Natural killer cell (primary cell): ENCODE measurements at regions not wholly inside any gene's neighbourhood (a gene's known extent, or its start where the extent isn't known, plus 50 kb on each side); places are given as distances from the start of the nearest gene placed in this dataset.

Source experiments
- ATAC-seq, 3 donors: fragments of 150-1000 bp in 2 of 3; fragments of 200-7000 bp in 1 of 3; cut with Tn5 transposase; 1 replicate in 1 of 3; 2 replicates in 2 of 3; pipeline ENCODE4 v1.10.0; 2021; ENCODE audit warnings: mild to moderate bottlenecking in 2 of 3, moderate library complexity in 2 of 3
- DNase-seq, 2 donors: peaks; one replicate each; pipeline versions ENCODE4 v3.0.0 to v3.0.0-alpha.2; 2013 to 2021; ENCODE audit warnings: mixed read lengths in 1 of 2
- H3K27ac ChIP-seq: one replicate; pipeline ENCODE4 v1.5.1; 2013; ENCODE audit warnings: mild to moderate bottlenecking, low read length
- H3K27me3 ChIP-seq: one replicate; pipeline ENCODE4 v1.6.1; 2013; ENCODE audit warnings: low read length; ENCODE audit not compliant: control insufficient read depth, insufficient read depth
- H3K36me3 ChIP-seq: one replicate; pipeline ENCODE4 v1.6.1; 2013; ENCODE audit warnings: low read length; ENCODE audit not compliant: control insufficient read depth, insufficient read depth
- H3K4me1 ChIP-seq: one replicate; pipeline ENCODE4 v1.6.1; 2013; ENCODE audit warnings: low read length; ENCODE audit not compliant: control insufficient read depth, insufficient read depth
- H3K4me3 ChIP-seq: one replicate; pipeline ENCODE4 v1.5.1; 2013; ENCODE audit warnings: low read length
- H3K9me3 ChIP-seq: one replicate; pipeline ENCODE4 v1.6.1; 2013; ENCODE audit warnings: low read length; ENCODE audit not compliant: control insufficient read depth, insufficient read depth
- H3K27ac Mint-ChIP-seq, 2 donors: one replicate each; pipeline ENCODE4 v1.8.0; 2022; ENCODE audit warnings: mild to moderate bottlenecking in 2 of 2, mixed read lengths in 2 of 2, moderate library complexity in 1 of 2
- H3K27me3 Mint-ChIP-seq, 2 donors: one replicate each; pipeline ENCODE4 v1.8.0; 2022; ENCODE audit warnings: low read depth in 2 of 2, mixed read lengths in 2 of 2
- H3K36me3 Mint-ChIP-seq: one replicate; pipeline ENCODE4 v1.8.0; 2022; ENCODE audit warnings: mixed read lengths
- H3K4me1 Mint-ChIP-seq, 2 donors: one replicate each; pipeline ENCODE4 v1.8.0; 2022; ENCODE audit warnings: mixed read lengths in 2 of 2
- H3K4me3 Mint-ChIP-seq: one replicate; pipeline ENCODE4 v1.8.0; 2022; ENCODE audit warnings: mild to moderate bottlenecking, moderate library complexity, mixed read lengths
- H3K9me3 Mint-ChIP-seq, 2 donors: one replicate each; pipeline ENCODE4 v1.8.0; 2022; ENCODE audit warnings: mixed read lengths in 2 of 2
- CTCF ChIP-seq: fragments of 200-600 bp; IDR thresholded peaks from one replicate; pipeline ENCODE4 v1.8.0; 2022; ENCODE audit warnings: antibody characterized with exemption
- WGBS: methylation state at CpG from one replicate; pipeline ENCODE4 v1.1.7; 2013; ENCODE audit warnings: missing lambda C conversion rate; ENCODE audit not compliant: insufficient coverage; 5-methylcytosine and 5-hydroxymethylcytosine counted together
- intact Hi-C: fragments of 100-400 bp; cut with micrococcal nuclease; formaldehyde crosslinking; loops from one replicate; pipeline ENCODE4 v1.14.2; 2022

- Histone ChIP-seq H3K4me1 (no peaks in the 10 kb centered on the region), H3K27ac (no peak overlapping the region), H3K9me3 (no peaks in the 10 kb centered on the region), H3K4me3 (no peak overlapping the region), H3K36me3 (no peaks in the 10 kb centered on the region), H3K27me3 (no peaks in the 10 kb centered on the region)
- DNase-seq (no peak), ATAC-seq (no peak)
- H3K36me3 Mint-ChIP-seq, result no peaks in the 10 kb centered on the region
- H3K9me3 Mint-ChIP-seq, result peaks cover 2 to 5% of the 10 kb centered on the region in 2 donors
- intact Hi-C loops, result no loop called here
- no peak overlapping the region for H3K27ac Mint-ChIP-seq
- H3K4me3 Mint-ChIP-seq, result no peak overlapping the region
- WGBS, result 43% methylated on average over 1 of the region's 2 CpGs
- no peaks in the 10 kb centered on the region for H3K27me3 Mint-ChIP-seq
- TF ChIP-seq CTCF, result no peak
- no peaks in the 10 kb centered on the region for H3K4me1 Mint-ChIP-seq
These were observed 213.5 kb upstream of the RIMS1 start for GRCh38 chr6:71672876-71673275.

GRCh38 chr6:71675386-71675785 lies 211.0 kb upstream of the RIMS1 start:
- no peak overlapping the region for H3K4me3 ChIP-seq
- ATAC-seq (no peak), DNase-seq (no peak)
- 22% methylated on average over 1 of the region's 1 CpG for WGBS
- intact Hi-C loops, result no loop called here
- Mint-ChIP-seq H3K4me1 (no peaks in the 10 kb centered on the region), H3K27me3 (no peaks in the 10 kb centered on the region), H3K9me3 (peaks cover 2 to 8% of the 10 kb centered on the region in 2 donors), H3K36me3 (no peaks in the 10 kb centered on the region), H3K4me3 (no peak overlapping the region), H3K27ac (no peak overlapping the region)
- no peaks in the 10 kb centered on the region for H3K9me3 ChIP-seq
- no peaks in the 10 kb centered on the region for H3K4me1 ChIP-seq
- no peaks in the 10 kb centered on the region for H3K36me3 ChIP-seq
- TF ChIP-seq CTCF, result no peak
- H3K27ac ChIP-seq, result no peak overlapping the region
- no peaks in the 10 kb centered on the region for H3K27me3 ChIP-seq

GRCh38 chr6:71676298-71676697 lies 210.1 kb upstream of the RIMS1 start:
- intact Hi-C loops, result no loop called here
- Mint-ChIP-seq H3K27me3 (no peaks in the 10 kb centered on the region), H3K4me1 (no peaks in the 10 kb centered on the region), H3K36me3 (peaks cover under 1% of the 10 kb centered on the region), H3K27ac (no peak overlapping the region), H3K9me3 (peaks cover 2 to 10% of the 10 kb centered on the region in 2 donors), H3K4me3 (no peak overlapping the region)
- no peak for TF ChIP-seq CTCF
- Histone ChIP-seq H3K4me1 (no peaks in the 10 kb centered on the region), H3K9me3 (no peaks in the 10 kb centered on the region), H3K36me3 (no peaks in the 10 kb centered on the region), H3K4me3 (no peak overlapping the region), H3K27ac (no peak overlapping the region), H3K27me3 (no peaks in the 10 kb centered on the region)
- no peak for ATAC-seq
- no peak for DNase-seq

- H3K9me3 ChIP-seq, result no peaks in the 10 kb centered on the region
- no peaks in the 10 kb centered on the region for H3K4me1 ChIP-seq
- Mint-ChIP-seq H3K36me3 (peaks cover 9% of the 10 kb centered on the region), H3K4me3 (no peak overlapping the region), H3K27me3 (no peaks in the 10 kb centered on the region), H3K27ac (no peak overlapping the region), H3K4me1 (no peaks in the 10 kb centered on the region), H3K9me3 (peaks cover 3 to 14% of the 10 kb centered on the region in 2 donors)
- no peaks in the 10 kb centered on the region for H3K27me3 ChIP-seq
- intact Hi-C loops, result no loop called here
- no peak overlapping the region for H3K4me3 ChIP-seq
- no peak for DNase-seq
- WGBS, result 79% methylated on average over 3 of the region's 3 CpGs
- H3K27ac ChIP-seq, result no peak overlapping the region
- TF ChIP-seq CTCF, result no peak
- ATAC-seq, result no peak
- no peaks in the 10 kb centered on the region for H3K36me3 ChIP-seq
These were observed 208.3 kb upstream of the RIMS1 start for GRCh38 chr6:71678091-71678490.
